GM19372 (cell line): ENCODE measurements at regions not wholly inside any gene's neighbourhood (a gene's known extent, or its start where the extent isn't known, plus 50 kb on each side); places are given as distances from the start of the nearest gene placed in this dataset.

Source experiments
- ATAC-seq: cut with Tn5 transposase; IDR thresholded peaks from one replicate; pipeline ENCODE4 v1.9.1; 2021; ENCODE audit warnings: mild to moderate bottlenecking, low read depth, moderate library complexity; ENCODE audit not compliant: unreplicated experiment

- no peak for ATAC-seq
Observed at GRCh38 chr5:107100121-107100520, 570.6 kb downstream of the EFNA5 start.

DNA sequence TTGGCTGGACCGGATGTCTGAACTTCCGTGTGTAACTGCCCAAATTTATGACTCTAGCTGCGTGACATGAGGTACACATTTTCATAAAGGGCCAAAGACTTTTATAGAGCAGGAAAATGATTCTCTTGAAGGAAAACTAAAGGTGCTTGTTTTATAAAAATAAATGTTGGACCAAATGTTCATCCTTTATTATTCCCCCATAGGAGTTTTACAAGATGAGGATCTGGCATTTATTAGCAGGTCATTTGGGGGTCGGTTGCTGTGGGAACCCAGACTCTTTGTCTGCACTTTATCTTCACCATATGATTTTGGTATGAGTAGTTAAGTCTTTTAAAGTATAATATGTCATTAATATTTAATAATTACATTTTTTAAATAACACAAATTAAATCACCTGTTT, 571.2 kb downstream of the EFNA5 start:
- no peak for ATAC-seq

DNA sequence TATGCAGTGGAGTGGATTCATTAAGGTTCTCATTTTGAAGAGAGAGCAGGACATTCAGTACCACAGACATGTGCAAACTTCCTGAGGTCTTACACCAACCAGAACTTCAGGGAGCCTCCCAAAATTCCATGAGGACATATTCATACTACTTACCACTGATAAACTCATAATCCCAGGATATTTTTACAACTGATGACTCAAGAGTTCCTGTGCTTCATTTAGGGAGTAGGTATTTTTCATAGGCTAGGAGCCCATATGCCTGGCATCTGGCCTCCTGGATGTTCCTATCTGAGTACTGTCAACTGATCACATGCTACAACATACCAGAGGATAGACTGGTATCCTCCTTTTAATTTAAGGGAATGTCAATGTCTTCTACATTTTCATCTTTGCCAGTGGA, 578.0 kb downstream of the EFNA5 start:
- no peak for ATAC-seq

DNA sequence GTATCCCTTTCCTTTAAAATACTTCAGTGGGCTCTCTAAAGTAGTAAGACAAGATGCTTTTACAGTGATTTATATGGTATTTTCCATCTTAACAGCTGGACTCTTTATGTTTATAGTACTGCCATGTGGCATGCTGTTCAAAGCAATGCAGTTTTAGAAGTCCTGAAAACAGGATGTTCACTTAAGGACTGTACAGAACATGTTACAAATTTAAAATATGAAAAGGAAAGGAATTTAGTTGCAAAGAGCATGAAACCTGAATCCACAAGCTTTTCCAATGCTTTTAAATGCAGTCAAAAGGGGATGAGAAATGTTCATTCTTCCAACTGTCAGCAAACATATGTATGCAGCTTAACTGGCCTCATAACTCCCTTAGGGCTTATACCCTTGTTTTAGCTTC, 580.2 kb downstream of the EFNA5 start:
- no peak for ATAC-seq

- ATAC-seq: no peak
Observed at GRCh38 chr5:107088907-107089306, 581.8 kb downstream of the EFNA5 start.

GRCh38 chr5:107085572-107085971, 585.2 kb downstream of the EFNA5 start:
- ATAC-seq: no peak

DNA sequence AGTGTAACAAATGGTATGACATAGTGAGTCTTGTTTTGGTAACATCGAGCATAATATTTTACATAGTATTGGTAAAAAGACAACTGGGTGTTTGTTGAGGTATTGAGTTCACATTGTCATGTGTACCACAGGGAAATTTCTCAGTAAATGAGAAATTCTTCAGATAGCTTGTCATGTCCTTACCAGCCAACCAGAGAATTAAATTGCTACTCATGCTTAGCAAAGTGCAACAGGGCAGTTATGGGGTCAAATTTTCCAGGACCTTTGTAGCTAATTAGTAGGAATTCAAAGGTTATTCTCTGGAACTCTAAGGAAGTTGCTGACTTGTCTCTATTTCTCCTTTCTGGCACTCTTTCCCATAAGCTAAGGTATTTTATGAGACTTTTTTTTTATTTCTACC, 595.7 kb downstream of the EFNA5 start:
- no peak for ATAC-seq

DNA sequence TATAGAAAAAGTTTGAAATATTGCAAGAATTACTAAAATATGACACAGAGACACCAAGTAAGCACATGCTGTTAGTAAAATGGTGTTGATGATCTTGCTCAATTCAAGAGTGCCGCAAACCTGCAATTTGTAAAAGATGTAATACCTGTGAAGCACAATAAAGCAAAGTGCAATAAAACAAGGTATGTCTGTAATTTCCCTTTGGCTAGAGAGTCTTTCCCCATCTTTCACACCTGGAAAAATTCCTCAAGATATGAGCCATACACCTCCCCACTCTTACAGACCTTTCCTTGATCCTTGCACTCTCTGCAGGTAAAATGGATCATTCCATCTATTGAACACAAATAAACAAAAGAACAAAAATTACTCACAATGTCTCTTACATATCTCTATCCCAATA, 597.8 kb downstream of the EFNA5 start:
- ATAC-seq: no peak

GRCh38 chr5:107072440-107072839, 598.3 kb downstream of the EFNA5 start:
- no peak for ATAC-seq

- ATAC-seq: no peak
Observed at GRCh38 chr5:107068782-107069181, 602.0 kb downstream of the EFNA5 start.

DNA sequence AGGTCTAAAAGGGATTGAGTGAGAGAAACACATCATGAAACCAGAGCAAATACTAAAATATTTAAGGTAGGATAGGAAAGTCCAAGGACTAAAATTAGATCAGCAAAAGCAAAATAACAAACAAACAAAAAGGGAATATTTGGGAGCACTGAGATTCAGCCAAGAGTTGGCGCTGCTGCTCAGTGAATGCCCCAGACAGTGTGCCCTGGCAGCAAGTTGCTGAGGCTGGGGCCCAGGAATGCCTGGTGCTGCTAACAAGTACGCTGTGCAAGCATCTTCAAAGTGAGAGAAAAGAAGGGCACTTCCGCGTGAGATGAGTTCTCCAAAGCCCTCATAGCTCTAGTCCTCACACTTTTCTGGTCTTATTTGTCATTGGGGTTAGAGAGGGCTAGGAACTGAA, 603.3 kb downstream of the EFNA5 start:
- ATAC-seq: no peak

DNA sequence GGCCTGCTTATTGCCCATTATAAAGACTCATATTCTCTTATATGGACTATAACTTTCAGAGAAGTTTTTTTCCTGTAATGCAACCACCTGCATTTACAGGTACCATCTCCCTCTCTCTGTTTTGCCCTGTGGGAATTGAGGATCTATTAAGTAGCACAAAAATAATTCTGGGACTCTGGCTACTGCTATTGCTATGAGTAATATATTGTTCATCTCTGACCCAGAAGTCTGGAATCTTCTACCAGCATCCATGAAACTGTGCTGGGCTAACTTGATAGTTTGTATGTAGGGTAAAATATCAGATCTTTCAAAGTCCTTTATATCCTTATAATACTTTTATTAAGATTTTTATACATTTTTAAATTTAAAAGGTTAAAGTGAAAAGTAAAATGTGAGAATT, 607.2 kb downstream of the EFNA5 start:
- no peak for ATAC-seq

GRCh38 chr5:107058803-107059202, 611.9 kb downstream of the EFNA5 start:
- no peak for ATAC-seq

- no peak for ATAC-seq
Observed at GRCh38 chr5:107058235-107058634, 612.5 kb downstream of the EFNA5 start.

DNA sequence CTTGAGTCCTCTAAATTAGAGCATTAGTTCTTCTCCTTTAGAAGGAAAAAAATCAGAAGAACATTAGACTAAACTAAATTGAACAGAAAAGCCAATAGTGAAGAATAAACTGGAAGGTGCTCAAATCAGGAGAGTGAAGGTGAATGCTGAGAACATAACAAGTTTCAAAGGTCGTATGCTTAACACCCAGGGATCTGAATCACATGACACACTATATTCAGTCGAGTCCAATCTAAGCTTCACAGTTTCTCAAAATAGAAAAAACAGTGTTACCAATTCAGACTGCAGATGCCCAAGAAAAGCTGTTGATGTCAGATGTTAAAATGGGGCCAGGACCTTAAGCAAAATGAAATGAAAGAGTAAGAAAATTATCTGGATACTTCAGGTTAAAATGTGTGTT, 614.5 kb downstream of the EFNA5 start:
- ATAC-seq: no peak

GRCh38 chr5:107047048-107047447, 623.7 kb downstream of the EFNA5 start:
- ATAC-seq: no peak

GRCh38 chr5:107043665-107044064, 627.1 kb downstream of the EFNA5 start:
- ATAC-seq: no peak

DNA sequence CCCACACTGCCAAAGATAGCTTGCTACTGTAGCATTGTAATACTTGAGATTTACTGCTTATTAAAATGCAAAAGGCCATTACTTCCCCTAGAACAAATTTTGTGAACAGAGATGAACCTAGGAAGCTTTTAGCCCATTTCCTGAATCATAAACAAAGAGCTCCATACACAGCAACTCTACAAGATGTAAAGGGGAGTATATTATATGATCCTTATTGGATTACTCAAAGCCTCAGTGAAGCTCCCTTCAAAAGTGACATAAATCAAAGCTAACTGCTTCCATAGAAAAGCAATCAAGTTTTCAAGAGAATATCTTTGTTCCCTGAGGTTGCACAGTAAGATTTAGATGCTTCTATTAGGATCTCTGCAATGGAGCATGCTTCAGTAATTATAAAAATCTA, 629.8 kb downstream of the EFNA5 start:
- ATAC-seq: no peak

- no peak for ATAC-seq
Observed at GRCh38 chr5:107032629-107033028, 638.1 kb downstream of the EFNA5 start.

DNA sequence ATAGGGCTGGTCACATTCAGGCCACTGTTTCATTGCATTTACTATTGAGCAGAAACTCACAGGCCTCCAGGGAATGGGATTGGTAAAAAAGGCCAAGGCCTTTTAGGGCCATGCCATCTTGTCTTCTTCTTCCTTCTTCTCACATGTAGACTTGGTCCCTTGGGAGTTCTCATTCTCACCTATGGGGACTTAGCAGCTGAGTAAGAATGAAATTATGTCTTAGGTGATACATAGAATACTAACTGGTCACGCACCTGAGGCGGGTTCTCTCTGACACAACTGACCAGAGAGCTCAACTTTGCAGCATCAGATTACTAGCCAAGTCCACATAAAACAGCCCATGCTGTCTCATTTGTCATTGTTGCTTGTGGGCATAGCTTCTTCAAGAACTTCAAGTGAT, 641.8 kb downstream of the EFNA5 start:
- ATAC-seq: no peak

DNA sequence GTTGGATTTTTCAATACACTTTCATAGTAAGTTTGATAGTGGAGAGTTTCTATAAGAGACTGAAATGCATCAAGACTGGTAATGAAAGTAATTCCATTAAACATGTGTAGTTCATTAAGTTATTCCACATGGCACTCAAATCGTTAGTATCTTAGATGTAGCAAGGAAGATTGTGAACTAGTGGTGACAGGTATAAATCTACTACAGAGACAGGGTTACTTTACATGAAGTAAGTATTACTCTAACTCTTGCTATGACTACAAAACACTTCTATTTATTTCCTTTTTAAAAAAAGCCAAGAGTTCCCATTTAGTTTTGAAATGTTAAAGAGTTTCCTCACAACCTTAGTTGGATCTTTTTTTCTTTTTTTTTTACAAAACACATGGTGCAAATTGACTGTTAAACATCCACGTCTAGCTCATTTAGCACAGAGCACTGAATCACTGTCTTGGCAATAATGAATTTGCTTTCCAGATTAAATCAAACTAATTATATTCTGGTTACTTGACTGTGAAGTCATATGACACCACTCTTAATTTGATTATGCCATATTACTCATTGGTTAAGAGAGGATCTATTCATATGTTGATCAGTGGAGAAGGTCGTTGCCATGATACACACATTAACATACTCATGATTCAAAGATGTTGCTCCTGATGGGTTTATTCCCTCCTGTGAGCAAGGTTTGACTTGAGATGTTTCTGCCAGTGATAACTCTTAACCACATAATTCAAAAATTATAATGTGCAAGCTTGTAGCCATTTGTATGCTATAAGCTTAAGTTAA, 644.8 kb downstream of the EFNA5 start:
- no peak for ATAC-seq

DNA sequence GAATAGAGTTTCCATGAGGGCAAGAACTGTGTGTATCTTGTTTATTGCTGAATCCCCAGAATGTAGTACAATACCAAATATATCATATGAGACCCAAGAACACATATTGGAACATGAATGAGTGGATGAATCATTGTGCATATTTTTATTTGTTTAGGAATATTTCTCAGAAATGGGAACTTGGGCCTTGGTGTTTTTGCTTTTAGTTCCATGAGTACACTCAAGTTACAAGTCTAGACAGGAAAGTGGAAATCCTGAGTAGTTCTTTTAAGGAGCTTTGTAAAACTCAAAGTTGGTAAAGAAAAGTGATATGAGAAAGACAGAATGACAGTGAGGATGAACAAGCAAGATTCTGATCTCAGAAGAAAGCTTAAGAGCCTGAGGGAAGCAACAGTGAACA, 647.0 kb downstream of the EFNA5 start:
- no peak for ATAC-seq

GRCh38 chr5:107021575-107021974, 649.2 kb downstream of the EFNA5 start:
- ATAC-seq: no peak
